CD4-positive, alpha-beta T cell treated with Interleukin-21 for 1 hour (primary cell): ENCODE measurements at regions not wholly inside any gene's neighbourhood (a gene's known extent, or its start where the extent isn't known, plus 50 kb on each side); places are given as distances from the start of the nearest gene placed in this dataset.

Source experiments
- DNase-seq: peaks from one replicate; pipeline ENCODE4 v3.0.0-alpha.2; 2020

DNA sequence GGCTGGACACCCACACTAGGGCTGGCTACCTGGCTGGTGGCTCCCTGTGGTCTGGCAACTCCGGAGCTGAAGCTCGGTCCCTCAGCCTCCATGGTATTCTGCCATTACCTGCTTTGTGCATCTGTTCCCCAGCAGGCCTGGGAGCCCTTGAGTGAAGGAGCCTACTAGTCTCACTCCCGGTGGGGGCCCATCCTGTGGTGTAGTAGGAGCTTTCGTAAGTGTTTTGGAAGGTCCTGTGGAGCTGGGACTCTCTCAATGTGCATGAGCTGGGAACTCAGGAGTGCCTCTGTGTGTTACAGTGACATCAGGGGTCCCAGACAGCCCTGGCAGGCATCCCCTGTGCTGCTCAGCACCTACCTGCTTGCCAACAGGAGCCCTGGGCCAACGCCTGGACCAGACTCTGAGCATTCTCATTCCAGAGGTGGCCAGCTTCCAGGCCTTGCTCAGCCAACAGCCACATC, 267.1 kb downstream of the GADD45G start:
- DNase-seq: no peak

DNA sequence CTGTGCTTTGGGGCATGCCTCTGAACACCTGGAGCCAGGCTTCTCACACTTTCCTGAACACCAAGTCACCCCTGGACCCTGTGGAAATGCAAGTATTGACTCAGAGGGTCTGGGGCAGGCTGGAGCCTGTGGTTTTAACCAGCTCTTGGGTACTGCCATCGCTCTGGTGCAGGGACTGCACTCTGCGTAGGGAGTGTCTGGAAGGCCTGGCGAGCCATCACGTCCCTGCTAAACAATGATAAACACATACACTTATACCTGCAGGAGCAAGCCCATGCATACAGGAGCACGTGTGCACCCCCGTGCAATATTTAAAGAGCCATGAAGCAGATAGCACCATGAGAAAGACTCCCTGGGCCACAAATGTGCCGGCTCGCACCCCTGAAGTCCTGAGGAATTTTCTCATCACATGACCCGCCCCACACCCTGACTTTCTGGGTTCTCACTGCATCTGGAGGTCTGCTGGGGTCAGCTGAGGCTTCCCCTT, 267.7 kb downstream of the GADD45G start:
- DNase-seq: no peak

DNA sequence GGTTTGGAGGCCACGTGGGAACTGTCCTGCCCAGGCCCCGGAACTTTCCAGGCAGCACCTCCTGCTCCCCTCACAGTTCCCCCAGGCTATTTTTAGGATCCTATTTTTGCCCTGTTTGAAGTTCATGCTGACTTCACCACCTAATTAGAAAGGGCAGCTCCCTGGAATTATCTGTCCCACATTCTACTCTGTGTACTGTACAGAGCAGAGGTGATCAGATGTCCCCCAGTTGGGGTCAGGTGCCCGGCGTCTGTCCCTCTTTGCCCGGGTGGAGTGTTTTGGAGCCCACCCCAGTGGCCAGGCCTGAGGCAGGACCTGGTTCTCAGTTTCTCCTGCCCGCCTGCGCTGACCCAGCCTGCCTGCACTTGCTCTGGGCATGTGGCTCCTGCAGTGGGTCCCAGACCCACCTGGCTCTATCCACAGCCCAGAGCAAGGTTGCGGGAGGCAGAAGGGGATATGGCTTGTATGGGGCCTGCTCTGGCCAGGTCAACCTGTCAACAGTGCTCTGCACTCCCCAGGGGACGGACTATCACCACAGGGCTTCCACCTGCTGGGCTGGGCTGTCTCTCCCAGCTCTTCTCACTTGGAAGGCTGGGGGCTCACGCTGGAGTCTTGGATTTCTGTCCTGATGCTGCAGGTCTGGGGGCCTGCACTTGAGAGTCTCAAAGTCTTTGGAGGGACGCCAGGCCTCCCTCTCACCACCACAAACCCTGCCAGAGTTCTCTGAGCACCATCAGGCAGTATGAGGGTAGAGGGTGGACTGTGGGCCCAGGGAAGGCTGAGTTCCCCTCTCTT, 268.3 kb downstream of the GADD45G start:
- DNase-seq: no peak

DNA sequence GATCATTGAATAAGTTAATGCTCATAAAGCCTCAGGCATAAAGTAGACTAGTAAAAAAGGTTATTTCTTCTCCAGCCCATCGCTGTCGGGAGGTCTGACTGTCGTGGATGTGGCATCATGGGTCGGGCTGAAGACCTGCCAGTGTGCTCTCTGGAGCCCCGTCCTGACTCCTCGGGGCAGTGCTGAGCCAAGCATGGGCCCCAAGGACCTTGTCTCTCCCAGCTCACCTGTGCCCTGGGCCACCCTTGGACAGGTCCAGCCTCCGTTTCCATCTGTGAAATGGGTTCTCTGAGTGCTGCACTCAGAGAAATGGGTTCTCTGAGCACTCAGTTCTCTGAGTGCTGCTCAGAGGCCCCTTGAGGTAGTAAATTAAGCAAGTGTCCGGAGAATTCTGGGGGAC, 269.0 kb downstream of the GADD45G start:
- DNase-seq: no peak

DNA sequence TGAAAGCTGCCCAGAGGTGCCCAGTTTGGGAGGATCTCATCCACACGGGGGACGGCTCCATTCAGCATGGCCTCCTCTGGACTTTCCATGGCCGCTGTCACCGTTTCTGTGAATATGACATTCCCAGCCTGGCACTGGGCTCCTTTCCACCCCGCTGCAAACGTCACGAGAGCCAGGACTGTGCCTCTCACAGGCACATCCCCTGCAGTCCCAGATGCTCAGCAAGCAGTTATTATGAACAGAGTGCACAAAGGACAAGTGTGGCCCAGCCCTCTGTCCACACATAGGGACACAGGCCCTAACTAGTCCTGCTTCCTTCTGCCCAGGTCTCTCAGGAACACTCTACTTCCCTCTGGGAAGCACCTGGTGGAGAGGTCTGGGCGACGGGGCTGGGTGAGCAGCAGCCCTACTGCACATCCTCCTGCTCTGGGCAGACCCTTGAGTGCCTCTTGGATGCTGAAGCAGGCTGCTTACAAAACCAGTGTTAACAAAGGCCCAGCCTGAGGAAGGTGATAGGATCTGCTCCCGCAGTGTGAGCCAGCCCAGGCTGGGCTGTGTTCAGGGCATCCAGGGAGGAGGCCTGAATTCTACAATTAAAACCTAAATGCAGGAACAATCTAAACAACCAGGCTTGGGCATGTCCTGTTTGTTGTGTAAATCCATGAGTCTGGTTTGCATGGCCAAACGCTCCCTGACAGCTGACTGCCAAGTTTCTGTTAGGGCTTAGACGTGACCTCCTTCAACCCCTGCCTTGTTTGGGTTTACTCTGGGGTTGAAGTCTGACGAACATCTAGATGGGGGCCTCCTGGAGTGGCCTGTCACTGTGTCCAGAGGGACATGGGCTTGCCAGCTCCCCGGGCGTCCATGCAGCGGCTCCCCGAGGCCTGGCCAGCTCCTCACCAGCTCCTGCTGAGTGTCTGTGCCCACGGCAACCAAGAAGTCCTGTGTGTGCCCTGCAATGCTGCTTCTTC, 269.8 kb downstream of the GADD45G start:
- no peak for DNase-seq

DNA sequence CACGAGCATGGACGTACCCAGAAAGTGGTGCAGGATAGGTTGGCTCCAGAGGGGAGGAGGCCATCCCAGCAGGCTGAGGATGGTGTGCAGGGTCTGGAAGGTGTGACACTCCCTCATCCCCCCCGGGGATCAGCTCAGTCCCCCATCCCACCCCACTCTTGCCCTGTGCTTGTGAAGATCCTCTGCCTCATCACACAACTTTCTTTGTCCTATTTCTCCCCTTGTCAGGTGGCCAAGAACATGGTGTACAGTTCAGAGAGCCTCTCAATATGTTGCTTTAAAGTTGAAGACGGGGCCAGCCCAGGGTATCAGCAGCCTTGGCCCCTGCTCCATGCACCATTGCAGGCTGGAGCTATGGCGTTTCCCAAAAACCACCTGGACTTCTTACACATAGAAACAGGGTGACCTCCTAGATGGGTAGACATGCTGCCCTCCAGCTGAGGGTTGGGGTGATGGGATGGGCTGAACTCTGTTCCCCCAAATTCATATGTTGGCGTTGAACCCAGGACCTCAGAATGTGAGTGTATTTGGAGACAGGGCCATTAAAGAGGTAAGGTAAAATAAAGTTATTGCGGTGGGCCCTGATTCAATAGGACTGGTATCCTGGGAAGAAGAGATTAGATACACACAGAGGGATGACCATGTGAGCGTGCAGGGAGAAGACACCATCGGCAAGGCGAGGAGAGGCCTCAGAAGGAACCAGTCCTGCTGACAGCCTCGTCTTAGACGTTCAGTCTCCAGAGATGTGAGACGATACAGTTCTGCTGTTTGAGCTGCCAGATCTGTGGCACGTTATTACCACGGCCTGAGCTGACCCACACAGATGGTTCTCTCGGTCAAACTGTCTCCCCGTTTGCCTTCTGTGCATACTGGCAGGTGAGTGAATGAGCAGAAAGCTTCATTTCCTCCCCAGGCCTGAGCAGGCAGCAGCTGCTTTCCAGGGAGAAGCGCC, 272.5 kb downstream of the GADD45G start:
- DNase-seq: no peak

DNA sequence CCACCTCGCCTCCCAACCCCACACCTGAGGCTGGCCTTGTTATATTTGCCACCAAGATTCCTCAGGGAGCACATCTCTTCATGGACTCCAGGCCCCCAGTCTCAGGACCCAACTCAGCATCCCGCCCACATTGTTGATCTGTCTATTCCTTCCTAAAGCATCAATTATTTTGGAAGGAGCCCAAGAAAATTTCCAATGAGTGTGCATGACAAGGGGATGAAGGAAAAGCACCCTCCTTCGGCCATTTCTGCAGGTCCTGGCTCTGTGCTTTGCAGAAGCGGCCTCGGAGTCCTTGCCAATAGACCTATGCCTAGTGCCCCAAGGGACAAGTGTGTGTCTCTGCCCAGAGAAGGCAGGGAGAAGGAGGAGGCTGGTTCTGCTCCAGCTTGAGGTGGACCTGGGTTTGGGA, 273.2 kb downstream of the GADD45G start:
- no peak for DNase-seq

DNA sequence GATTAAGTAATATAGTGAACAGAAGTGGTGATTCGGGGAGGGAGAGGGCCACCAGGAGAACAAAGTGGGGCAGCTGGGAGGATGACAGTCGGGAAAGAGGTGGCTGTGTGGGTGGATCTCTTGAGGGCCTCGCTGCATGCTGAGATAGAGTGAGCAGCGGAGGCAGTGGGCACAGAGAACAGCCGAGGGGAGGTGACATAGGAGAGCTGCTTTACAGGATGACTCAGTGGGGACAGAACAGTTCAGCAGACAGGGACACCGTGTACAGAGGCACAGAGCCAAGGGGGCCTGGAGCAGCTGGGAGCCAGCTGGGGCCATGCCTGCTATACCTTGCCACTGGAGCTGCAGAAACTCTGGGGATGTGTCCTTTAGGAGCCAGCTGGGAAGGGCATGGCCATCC, 273.9 kb downstream of the GADD45G start:
- DNase-seq: no peak

DNA sequence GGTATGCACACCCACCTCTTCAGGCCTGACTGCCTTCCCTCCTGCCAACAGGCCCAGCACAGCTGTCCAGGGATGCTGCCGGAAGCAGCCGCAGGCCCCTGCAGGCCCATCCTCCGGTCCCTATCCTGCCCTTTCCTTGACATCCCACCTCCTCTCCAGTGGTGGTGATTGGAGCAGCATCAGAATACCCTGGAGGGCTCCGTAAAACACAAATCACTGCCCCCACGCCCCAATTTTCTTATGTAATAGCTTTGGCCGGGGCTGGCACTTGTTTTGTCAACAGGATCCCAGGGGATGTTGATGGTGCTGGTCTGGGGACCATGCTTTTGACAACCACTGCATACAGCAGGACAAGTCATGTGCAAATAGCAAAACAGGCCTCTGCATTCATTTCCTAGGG, 274.5 kb downstream of the GADD45G start:
- DNase-seq: no peak

DNA sequence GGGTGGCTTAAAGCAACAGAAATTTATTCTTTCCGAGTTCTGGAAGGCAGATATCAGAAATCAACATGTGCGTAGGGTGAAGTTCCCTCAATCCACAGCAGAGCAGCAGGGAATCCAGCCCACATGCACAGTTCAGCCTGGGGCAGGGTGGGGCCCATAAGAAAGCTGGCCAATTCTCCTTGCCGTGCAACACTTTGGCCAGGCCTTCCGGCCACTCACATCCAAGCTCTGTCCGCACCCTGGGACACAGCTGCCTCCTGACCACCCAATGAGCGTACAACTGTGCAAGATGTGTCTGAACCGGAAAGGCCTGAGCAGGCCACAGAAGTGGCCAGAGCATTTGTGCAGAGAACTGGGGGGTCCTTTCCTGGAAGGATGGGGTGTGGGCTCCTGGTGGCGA, 274.9 kb downstream of the GADD45G start:
- DNase-seq: no peak

DNA sequence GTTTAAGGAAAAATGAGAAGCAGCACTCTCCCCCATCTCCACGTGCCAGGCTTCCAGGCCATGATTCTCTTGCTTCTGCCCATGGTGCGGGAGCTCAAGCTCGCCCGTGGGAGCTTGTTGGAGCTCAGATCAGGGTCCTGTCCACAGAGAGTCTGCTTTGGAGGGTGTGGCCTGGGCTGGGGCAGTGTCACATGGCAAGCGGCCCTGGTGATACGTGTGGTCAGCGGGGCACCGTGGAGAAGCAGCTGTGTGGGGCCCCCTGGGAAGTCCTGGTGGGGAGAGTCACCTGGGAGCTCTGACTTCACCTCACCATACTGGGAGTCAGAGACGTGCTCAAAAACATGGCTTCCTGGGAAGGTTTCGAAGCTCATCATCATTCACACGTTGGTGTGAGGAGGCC, 275.3 kb downstream of the GADD45G start:
- no peak for DNase-seq

DNA sequence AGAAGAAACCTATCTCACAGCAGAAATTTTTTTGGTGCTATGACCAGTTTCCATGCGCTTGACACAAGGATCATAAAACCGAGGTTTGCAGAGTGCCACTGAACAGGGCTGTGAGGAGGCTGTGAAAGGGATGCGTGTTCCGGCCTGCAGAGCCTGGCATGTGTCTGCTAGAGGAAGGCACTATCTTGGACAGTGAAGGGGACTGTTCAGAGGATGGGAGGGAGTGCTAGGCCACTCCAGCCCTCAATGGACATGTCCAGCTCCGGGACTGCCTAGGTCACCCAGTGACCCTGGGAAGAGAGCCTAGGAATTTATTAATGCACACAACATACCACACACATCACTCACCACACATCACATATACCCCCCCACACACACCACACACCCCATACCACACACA, 275.9 kb downstream of the GADD45G start:
- DNase-seq: no peak

DNA sequence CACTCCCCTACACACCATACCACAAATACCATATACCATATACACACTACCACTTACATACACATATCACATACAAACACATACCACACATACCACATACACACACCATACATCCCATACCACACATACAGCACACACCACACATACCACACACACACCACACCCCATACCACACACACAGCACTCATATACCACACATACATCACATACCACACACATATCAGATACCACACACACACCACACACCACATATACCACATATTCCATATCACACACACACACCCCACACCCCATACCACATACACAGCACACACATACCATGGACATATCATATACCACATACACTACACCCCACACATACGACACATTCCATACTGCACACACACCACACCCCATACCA, 276.6 kb downstream of the GADD45G start:
- DNase-seq: no peak

DNA sequence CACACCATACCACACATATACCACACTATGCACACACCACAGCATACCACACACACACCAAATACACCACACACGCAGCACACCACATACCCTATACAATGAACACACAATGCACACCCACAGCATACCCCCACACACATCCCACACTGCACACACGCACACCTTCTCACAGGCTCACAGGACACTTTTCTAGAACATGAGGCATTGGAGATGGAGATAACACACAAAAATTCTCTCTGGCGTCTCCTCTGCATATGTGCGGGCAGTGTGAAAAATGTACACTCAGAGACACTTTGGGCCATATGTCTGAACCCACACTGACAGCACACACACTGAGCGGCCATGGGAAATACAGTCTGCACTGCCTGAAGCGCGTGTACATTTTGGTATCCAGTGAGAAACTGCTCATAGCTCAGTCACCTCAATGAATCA, 278.1 kb downstream of the GADD45G start:
- no peak for DNase-seq

DNA sequence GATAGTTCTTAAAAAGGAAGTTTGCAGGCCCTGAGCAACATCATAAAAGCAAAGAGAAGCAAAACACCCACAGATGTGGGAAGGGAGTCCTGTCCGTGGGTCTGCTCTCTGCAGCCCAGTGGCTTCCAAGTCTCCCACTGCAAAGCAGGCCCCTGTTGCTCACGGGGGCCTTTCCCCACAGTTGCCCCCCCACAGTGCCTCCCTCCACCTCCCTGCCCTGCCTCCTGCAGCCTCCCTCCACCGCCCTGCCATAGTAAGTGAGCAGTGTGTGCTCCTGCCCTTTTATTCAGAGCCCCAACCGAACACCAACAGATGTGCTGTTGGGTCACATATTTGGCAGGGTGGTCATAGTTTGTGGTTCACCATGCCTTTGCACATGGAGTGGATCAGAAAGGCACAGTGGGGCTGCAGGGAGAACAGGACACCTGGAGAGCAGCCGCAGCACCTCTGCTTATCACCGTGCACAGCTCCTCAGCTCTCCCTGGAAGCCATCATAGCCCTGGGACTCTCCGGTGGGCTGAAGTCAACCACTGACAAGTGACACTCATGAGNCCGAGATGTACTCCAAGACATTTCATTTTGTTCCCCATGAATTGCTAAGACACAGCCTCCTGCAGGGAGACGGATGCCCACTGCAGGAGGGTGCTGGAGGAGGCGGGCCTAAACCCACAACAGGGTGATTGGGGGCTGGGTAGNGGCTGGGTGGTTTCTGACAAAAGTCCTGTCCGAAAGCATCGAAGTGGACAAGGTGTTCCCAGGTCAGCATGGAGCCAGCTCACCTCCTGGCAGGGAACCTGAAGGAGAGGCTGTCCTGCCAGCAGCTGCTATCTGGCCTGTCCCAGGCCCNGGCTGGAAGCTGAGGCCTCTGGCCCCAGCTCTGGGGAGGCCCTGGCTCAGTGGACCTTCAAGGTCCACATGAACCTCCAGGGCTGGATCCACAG, 278.9 kb downstream of the GADD45G start:
- no peak for DNase-seq

DNA sequence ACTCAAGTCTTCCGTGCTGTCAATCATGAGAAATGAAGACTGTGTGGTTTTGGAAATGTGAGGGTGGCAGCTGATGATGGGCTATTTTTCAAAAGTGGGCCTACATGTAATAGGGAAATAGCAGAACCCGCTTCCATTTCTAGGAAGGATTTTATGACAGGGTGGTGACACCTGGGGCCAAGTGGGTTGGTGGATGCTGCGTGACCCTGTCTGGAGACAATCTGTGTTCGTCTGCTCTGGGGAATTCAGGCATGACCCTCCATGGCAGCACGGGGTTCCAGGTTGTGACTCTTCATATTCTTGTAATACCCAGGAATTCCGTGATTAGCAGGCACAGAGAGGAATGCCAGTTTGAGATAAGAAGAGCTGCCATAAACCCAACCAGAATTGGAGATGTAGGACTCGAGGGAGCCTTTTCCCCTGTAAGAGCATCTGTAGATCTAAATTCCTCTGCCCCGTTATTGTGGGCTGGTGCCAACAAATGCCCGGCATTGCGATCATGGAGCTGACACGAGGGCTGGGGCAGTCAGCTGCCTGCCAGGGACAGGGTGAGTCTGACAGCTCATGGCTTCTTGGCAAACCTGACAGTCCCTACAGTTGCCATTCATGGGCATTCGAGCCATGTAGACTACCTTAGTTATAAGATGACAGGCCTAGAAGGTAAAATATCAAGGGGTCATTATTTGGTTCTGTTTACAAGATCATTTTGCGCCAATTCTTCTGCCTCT, 279.7 kb downstream of the GADD45G start:
- no peak for DNase-seq

DNA sequence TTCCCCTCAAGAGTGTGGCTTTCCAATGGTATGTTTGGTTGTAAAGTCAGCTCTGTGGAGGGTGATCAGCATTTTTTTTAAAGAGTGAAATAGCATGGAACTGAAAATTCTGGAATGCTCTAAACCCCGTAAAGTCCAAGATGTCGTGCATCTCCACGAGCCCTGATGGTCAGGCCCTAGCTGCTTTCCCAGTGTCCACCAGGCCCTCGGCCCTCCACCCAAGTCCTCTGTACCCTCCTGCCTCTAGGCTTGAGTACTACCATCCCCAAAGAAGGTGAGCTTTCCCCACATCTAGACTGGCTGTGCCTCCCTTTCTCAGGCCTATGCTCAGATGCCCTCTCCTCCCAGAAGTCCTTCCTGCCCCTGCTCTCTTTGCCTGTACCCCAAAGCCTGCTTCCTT, 280.3 kb downstream of the GADD45G start:
- no peak for DNase-seq

DNA sequence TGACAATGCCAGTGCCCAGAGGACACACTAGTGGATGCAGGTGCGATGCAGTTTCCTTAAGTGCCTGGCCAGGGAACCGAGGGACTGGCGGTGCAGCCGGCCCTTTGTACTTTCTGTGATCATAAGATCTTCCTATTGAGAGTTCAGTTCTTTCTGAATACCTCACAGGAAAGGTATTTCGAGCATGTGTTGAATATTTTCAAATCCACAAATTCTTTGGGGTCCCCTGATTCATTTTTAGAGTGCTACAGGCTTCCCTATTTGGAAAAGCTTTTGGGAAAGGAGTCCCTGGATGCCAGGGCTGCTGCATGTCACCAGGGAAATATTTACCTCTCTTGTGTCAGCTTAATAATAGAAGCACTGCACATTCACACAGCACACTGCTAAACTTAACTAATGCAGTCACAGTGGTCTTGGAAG, 281.5 kb downstream of the GADD45G start:
- DNase-seq: no peak

DNA sequence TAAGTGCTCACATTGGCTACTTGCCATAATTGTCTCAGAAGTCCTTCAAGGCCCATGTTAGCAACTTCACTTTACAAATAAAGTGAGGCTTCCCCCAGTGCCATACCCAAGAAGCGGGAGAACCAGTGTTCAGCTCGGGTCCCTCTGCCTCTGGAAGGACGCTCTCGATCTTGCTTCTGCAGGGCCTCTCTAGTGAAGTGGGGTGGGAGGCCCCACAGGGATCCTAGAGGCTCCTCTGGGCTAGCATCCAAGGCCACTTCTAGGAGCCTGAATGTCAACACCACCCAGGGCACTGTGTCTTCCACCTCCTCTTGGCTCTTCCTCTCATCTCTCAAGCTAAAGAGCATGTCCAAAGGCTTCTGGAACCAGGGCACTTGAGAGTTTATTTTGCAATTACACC, 282.5 kb downstream of the GADD45G start:
- no peak for DNase-seq

DNA sequence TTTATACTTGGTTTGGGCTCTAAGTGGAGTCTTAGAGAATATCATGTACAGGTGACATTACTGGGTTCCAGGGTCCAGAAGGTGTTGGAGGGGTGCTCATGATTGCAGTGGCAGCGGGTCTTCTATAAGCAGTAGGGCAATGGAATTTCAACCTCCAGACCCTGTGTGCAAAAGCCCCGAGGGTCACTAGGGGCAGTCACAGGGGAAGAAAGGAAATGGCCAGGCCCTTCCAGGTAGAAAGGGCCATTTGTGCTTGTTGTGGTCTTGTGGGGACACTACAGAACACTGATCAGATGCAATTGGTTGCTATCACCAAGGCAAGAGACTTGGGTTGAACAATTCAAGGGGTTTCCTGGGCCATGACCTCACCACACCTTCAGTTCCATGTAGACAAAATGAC, 283.4 kb downstream of the GADD45G start:
- no peak for DNase-seq

DNA sequence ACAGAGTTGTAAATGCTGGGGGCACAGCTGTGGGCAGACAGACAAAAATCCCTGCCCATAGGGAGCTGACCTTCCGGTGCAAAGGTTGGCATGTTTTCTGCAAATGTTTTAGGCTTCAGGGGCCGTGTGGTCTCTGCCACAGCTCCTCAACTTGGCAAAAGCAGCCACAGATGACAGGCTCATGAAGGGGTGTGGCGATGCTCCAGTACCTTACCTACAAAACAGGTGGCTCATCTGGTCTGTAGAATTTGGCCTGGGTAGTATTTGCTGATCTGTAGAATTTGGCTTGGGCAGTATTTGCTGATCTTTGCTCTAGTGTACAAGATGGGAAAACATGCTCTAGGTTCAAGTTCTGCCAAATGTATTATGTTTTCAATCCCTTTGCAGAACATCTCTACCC, 283.9 kb downstream of the GADD45G start:
- DNase-seq: no peak
